SJCRH30 (cell line): ENCODE measurements at regions not wholly inside any gene's neighbourhood (a gene's known extent, or its start where the extent isn't known, plus 50 kb on each side); places are given as distances from the start of the nearest gene placed in this dataset.
A peak's percentile ranks its signal among the peaks of the same experiment; 100 is the strongest.
"Not testable (repeated sequence)": the region's sequence is repeated elsewhere in the genome, so short reads cannot be mapped to it uniquely, and the experiment has no call there.

Source experiments
- DNase-seq, 2 experiments: peaks; one replicate each; pipeline ENCODE4 v3.0.0-alpha.2; 2015 to 2020
- H3K27ac ChIP-seq: fragments of 250-450 bp; sonication (Bioruptor Pico); 2 replicates; pipeline ENCODE4 v1.5.1; 2020; ENCODE audit warnings: mild to moderate bottlenecking, moderate library complexity
- H3K27me3 ChIP-seq: fragments of 250-450 bp; sonication (Bioruptor Pico); 2 replicates; pipeline ENCODE4 v1.5.1; 2020; ENCODE audit warnings: mild to moderate bottlenecking, moderate library complexity
- H3K36me3 ChIP-seq: fragments of 250-450 bp; sonication (Bioruptor Pico); 2 replicates; pipeline ENCODE4 v1.5.1; 2020; ENCODE audit warnings: mild to moderate bottlenecking, moderate library complexity
- H3K4me1 ChIP-seq: fragments of 250-450 bp; sonication (Bioruptor Pico); 2 replicates; pipeline ENCODE4 v1.5.1; 2020; ENCODE audit warnings: mild to moderate bottlenecking, moderate library complexity
- H3K4me3 ChIP-seq: fragments of 250-450 bp; sonication (Bioruptor Pico); 2 replicates; pipeline ENCODE4 v1.5.1; 2020; ENCODE audit warnings: mild to moderate bottlenecking, moderate library complexity
- H3K9me3 ChIP-seq: fragments of 250-450 bp; sonication (Bioruptor Pico); replicated peaks from 2 replicates; pipeline ENCODE4 v1.5.1; 2020; ENCODE audit warnings: mild to moderate bottlenecking, moderate library complexity

- H3K4me1 ChIP-seq, result no peaks in the 10 kb centered on the region
- H3K27me3 ChIP-seq, result no peaks in the 10 kb centered on the region
- no peak for DNase-seq
- no peak overlapping the region for H3K4me3 ChIP-seq
- H3K36me3 ChIP-seq, result no peaks in the 10 kb centered on the region
- H3K9me3 ChIP-seq, result no peaks in the 10 kb centered on the region
- no peak overlapping the region for H3K27ac ChIP-seq
These were observed 451.5 kb upstream of the MAN1A1 start for GRCh38 chr6:119801056-119801455.

- Histone ChIP-seq H3K4me3 (no peak overlapping the region), H3K27ac (no peak overlapping the region), H3K9me3 (no peaks in the 10 kb centered on the region), H3K4me1 (no peaks in the 10 kb centered on the region), H3K27me3 (no peaks in the 10 kb centered on the region), H3K36me3 (no peaks in the 10 kb centered on the region)
- DNase-seq, result no peak
These were observed 451.0 kb upstream of the MAN1A1 start for GRCh38 chr6:119800526-119800925.

- DNase-seq, result no peak
- no peaks in the 10 kb centered on the region for H3K9me3 ChIP-seq
- H3K4me1 ChIP-seq, result no peaks in the 10 kb centered on the region
These were observed 450.3 kb upstream of the MAN1A1 start for GRCh38 chr6:119799596-119800509.

GRCh38 chr6:119791736-119792135, 442.2 kb upstream of the MAN1A1 start:
- no peaks in the 10 kb centered on the region for H3K27me3 ChIP-seq
- no peak for DNase-seq
- no peak overlapping the region for H3K27ac ChIP-seq
- no peaks in the 10 kb centered on the region for H3K36me3 ChIP-seq
- H3K9me3 ChIP-seq, result no peaks in the 10 kb centered on the region
- H3K4me3 ChIP-seq, result no peak overlapping the region
- H3K4me1 ChIP-seq, result no peaks in the 10 kb centered on the region

More at GRCh38 chr6:119799596-119800509, 450.3 kb upstream of the MAN1A1 start:
- Histone ChIP-seq H3K36me3 (no peaks in the 10 kb centered on the region), H3K27ac (no peak overlapping the region), H3K4me3 (no peak overlapping the region), H3K27me3 (no peaks in the 10 kb centered on the region)

GRCh38 chr6:119781365-119781764, 431.8 kb upstream of the MAN1A1 start:
- no peak overlapping the region for H3K27ac ChIP-seq
- H3K9me3 ChIP-seq, result no peaks in the 10 kb centered on the region
- DNase-seq, result no peak
- H3K36me3 ChIP-seq, result no peaks in the 10 kb centered on the region
- H3K4me1 ChIP-seq, result no peaks in the 10 kb centered on the region
- no peaks in the 10 kb centered on the region for H3K27me3 ChIP-seq
- no peak overlapping the region for H3K4me3 ChIP-seq

- no peak overlapping the region for H3K4me3 ChIP-seq
- no peak overlapping the region for H3K27ac ChIP-seq
- H3K9me3 ChIP-seq, result no peaks in the 10 kb centered on the region
- no peaks in the 10 kb centered on the region for H3K4me1 ChIP-seq
- H3K27me3 ChIP-seq, result no peaks in the 10 kb centered on the region
- H3K36me3 ChIP-seq, result no peaks in the 10 kb centered on the region
- no peak for DNase-seq
These were observed 418.6 kb upstream of the MAN1A1 start for GRCh38 chr6:119768201-119768600.

- H3K27me3 ChIP-seq, result no peaks in the 10 kb centered on the region
- H3K4me3 ChIP-seq, result no peak overlapping the region
- no peak for DNase-seq
- H3K4me1 ChIP-seq, result no peaks in the 10 kb centered on the region
- H3K27ac ChIP-seq, result no peak overlapping the region
- no peaks in the 10 kb centered on the region for H3K9me3 ChIP-seq
- no peaks in the 10 kb centered on the region for H3K36me3 ChIP-seq
These were observed 415.5 kb upstream of the MAN1A1 start for GRCh38 chr6:119764927-119765681.

- Histone ChIP-seq H3K4me1 (no peaks in the 10 kb centered on the region), H3K27ac (no peak overlapping the region), H3K27me3 (no peaks in the 10 kb centered on the region), H3K4me3 (no peak overlapping the region), H3K36me3 (no peaks in the 10 kb centered on the region), H3K9me3 (no peaks in the 10 kb centered on the region)
- no peak for DNase-seq
These were observed 410.5 kb upstream of the MAN1A1 start for GRCh38 chr6:119760046-119760445.

- H3K27me3 ChIP-seq, result no peaks in the 10 kb centered on the region
- H3K4me1 ChIP-seq, result no peaks in the 10 kb centered on the region
- no peaks in the 10 kb centered on the region for H3K36me3 ChIP-seq
- no peak overlapping the region for H3K4me3 ChIP-seq
- no peak overlapping the region for H3K27ac ChIP-seq
- DNase-seq, result no peak
- no peaks in the 10 kb centered on the region for H3K9me3 ChIP-seq
These were observed 408.8 kb upstream of the MAN1A1 start for GRCh38 chr6:119758385-119758784.

GRCh38 chr6:119757467-119757866, 407.9 kb upstream of the MAN1A1 start:
- H3K4me1 ChIP-seq, result no peaks in the 10 kb centered on the region
- H3K27me3 ChIP-seq, result no peaks in the 10 kb centered on the region
- H3K27ac ChIP-seq, result no peak overlapping the region
- no peak overlapping the region for H3K4me3 ChIP-seq
- no peaks in the 10 kb centered on the region for H3K9me3 ChIP-seq
- no peak for DNase-seq
- H3K36me3 ChIP-seq, result no peaks in the 10 kb centered on the region

GRCh38 chr6:119749335-119749734, 399.8 kb upstream of the MAN1A1 start:
- Histone ChIP-seq H3K27ac (no peak overlapping the region), H3K36me3 (no peaks in the 10 kb centered on the region), H3K9me3 (no peaks in the 10 kb centered on the region; the same call in 1 of the 2 replicates), H3K4me1 (no peaks in the 10 kb centered on the region), H3K4me3 (no peak overlapping the region), H3K27me3 (no peaks in the 10 kb centered on the region)
- DNase-seq, result no peak

- DNase-seq, H3K4me1 ChIP-seq, H3K27me3 ChIP-seq, H3K9me3 ChIP-seq, H3K36me3 ChIP-seq, H3K4me3 ChIP-seq, H3K27ac ChIP-seq: not testable (repeated sequence)
These were observed 399.0 kb upstream of the MAN1A1 start for GRCh38 chr6:119748535-119748934.

GRCh38 chr6:119742188-119742803, 392.7 kb upstream of the MAN1A1 start:
- Histone ChIP-seq H3K4me3 (no peak overlapping the region), H3K27me3 (no peaks in the 10 kb centered on the region), H3K36me3 (no peaks in the 10 kb centered on the region), H3K4me1 (no peaks in the 10 kb centered on the region), H3K9me3 (no peaks in the 10 kb centered on the region), H3K27ac (no peak overlapping the region)
- peak; percentile 47 to 79 for DNase-seq

- Histone ChIP-seq H3K27ac (no peak overlapping the region), H3K9me3 (no peaks in the 10 kb centered on the region), H3K4me3 (no peak overlapping the region), H3K27me3 (no peaks in the 10 kb centered on the region), H3K4me1 (no peaks in the 10 kb centered on the region), H3K36me3 (no peaks in the 10 kb centered on the region)
- no peak for DNase-seq
These were observed 390.2 kb upstream of the MAN1A1 start for GRCh38 chr6:119739769-119740168.

GRCh38 chr6:119738425-119738824, 388.9 kb upstream of the MAN1A1 start:
- Histone ChIP-seq H3K27ac (no peak overlapping the region), H3K4me3 (no peak overlapping the region), H3K27me3 (no peaks in the 10 kb centered on the region), H3K36me3 (no peaks in the 10 kb centered on the region), H3K4me1 (no peaks in the 10 kb centered on the region), H3K9me3 (no peaks in the 10 kb centered on the region)
- no peak for DNase-seq
